SKM-1 treated with dmso at 0.1 percent for 144 hours (cell line): ENCODE measurements at regions not wholly inside any gene's neighbourhood (a gene's known extent, or its start where the extent isn't known, plus 50 kb on each side); places are given as distances from the start of the nearest gene placed in this dataset.

ENCODE experiments used
- DNase-seq: peaks from one replicate; lab custom pipeline; 2025; ENCODE audit not compliant: unreplicated experiment; lab: John Stamatoyannopoulos, UW

DNA sequence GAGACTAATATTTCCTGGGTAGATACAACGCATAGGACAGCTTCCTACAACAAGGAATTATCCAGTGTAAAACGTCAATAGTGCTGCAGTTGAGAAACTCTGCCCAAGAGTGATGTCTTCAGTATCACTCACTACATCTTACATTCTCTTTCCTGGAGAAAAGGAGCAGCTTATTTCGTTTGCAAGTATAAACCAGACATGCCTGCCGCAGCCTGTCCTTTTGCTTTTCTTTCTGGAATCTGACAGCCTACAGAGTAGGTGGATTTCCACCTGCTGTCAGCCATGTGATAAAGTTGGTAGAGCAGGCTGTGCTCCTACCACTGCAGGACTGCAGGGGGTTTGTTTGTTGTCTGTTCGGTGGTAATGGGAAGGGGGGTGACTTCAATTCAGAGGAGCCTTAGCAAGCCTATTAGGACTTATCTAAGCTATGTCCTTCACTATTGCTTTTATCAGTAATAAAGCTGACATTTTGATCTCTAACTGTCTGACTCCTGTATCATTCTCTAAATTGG lies 439.1 kb downstream of the GRB14 start:
- no peak for DNase-seq

DNA sequence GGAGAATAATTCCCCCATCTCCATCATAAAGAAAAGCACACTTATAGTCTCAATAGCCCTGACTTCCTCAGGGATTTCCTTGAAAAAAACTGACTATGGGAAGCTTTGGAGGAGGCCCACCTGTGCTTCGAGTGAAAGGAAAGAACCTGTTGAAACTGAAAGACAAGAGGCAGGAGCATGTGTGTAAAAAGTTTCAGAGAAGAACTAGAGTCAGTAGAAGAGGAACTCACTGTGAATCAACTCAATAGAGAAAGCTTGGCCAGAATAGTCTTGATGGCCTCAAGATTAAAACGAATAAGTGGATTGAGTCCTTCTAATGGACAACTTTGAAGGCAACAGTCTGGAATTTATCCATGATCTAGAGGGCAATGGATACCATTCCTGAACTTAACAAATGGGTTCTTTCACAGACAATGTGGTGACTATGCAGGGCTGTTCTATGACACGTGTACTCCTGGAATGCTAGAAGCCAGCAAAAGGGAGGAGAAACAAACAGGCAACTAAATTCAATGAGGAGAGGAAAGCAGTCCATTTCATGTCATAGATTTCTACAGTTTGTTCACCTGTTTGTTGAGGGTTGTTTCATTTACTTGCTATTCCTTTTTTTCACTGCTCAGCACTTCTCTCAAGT lies 442.3 kb downstream of the GRB14 start:
- no peak for DNase-seq

DNA sequence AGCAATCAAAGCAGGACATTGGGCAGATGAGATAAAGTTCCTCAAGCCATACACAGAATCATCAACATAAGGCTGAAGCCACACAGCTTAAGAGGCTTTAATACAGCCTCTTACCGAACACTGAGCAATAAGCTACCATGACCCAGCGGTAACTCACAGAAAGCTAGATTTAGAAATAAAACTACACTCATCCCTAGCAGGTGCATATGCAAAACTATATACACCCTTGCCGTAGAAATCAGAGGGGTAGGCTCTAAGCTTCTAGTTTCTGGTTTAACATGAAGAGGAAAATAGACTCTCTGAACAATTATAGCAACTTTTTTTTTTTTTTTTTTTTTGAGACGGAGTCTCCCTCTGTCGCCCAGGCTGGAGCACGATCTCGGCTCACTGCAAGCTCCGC lies 428.8 kb upstream of the FIGN start:
- DNase-seq: no peak

DNA sequence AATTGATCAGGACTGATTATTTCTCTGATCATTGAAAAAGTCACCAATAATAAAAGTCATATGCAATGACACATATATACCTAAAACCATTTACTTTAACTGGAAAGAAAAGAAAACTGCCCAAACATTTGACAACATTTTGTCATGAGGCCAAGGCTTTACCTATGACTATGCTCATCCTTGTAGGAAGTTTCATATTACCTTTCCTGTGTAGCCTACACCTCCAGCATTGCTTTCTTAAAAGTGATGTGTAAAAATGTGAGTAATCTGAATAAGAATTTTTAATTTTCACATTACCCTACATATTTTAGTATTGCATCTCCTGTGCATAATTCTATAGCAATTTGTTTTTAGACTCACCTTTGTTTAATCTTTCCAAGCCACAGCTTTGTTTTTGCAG lies 419.8 kb upstream of the FIGN start:
- no peak for DNase-seq

DNA sequence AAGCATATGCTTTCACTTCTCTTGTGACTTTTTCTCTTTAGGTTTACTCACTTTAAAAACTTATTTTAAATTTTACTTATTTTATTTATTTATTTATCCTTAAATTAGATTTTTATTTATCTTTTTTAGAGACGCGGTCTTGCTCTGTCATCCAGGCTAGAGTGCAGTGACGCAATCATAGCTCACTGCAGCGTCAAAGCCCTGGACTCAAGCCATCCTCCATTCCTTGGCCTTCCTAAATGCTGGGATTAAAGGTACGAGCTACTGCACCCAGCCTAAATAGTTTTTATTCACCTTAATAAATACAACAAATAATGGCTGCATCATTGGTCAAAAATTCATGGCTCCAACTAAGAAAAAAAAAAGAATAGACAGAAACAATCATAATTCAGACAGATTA lies 415.7 kb upstream of the FIGN start:
- DNase-seq: no peak

DNA sequence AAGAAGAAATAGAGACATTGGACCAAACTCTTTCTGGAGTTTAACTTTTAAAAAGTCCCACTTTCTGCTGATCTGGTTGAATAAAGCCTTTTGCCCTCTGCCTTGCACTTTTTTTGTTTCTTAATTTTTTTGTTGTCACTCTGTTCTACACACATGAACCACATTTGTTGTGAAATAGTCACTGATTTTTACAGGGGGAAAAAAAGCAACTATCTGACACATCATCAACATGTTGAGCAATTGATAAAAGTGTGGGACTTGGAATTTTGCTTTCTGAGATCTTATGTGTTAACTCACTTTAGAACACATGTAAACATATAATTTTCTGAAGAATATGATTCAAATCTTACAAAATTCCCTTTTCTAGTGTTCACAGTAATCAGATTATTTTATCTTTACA lies 414.8 kb upstream of the FIGN start:
- DNase-seq: no peak

DNA sequence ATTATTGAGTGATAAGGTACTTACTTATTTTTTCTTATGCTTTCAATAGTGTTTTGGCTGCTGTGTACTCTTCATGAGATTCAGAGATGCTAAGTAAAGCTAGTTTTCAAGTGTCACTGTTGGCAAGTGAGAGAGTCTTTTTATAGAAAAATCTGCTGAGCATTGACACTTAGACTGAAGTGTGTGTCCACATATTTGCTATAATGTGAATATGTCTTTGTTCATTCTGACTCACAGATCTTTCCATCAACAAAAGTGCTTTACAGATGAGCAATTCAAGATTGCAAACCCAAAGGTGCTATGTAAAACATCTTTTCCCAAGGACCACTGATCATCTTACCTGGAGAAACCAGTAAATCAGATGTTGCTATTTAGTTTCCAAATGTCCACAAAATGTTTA lies 410.6 kb upstream of the FIGN start:
- no peak for DNase-seq

DNA sequence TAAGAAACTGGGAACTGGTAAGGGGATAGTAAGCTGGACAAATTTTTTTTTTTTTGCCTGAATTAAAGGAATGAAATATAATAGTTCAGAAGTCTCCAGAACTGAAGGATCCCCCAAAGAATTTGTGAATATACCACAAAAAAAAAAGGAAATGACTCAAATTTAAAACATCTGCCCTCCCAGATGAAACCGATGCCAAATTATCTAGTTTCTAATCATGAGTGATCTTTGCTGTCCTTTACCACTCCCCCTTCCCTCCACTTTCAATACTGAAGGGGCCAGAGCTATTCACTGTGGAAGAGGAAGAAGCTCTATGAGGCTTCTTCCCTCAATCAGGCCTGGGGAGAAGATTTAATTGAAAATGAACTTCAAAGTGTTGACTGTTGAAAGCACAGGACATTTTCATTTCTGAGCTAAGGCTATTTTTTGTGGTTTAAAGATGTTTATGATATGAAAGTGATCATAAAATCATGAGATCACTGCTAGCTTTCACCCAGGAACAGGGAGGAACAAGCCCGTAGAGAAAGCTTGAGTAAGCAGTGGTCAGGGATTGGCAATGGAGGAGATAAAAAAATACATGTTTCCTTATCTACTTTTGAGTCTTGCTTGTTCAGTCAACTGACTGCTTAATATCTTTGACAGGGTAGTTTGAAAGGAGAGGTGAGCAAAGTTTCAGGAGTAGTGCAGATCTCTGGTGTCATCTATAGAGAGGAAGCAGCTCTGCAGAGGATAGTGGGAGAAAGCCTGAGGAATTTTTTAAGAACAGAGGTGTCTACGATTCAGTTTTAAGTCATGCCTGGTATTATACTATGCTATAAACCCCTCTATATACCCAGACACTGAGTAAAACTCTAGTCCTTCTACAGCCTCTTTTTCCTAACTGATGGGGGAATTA lies 409.5 kb upstream of the FIGN start:
- no peak for DNase-seq

DNA sequence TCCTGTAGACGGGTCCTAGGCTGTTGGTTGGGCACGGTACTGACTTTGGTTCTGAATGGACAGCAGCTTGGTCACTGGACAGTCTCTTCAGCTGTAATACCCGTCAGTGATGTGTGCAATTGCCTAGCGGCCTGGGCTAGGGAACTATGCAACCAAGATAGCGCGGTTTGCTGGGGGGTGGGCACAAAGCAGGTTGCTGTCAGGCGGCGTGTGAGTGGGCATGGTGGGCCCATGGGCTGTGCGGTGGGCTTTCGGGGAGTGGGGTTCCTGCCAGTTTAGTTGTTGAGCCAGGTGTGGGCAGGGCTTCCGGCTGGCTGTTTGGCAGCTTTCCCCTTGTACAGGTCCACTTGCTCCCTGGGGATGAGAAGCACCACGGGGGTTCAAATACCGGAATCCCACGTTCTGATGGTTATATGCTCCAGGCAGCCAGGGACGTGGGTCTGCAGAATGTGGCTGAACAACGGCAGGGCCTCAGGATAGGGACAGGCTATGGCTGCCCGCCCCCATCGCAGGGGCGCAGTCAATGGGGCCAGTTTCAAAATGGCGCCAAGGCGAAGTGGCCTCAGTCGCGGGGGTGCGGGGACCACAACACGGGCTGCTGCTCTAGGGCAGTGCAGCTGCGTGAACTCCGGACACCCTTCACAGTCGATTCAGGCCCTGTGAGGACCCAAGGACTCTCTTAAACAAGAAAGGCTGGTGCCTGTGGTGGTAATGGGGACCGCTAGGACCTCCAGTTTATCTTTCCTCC lies 407.5 kb upstream of the FIGN start:
- DNase-seq: no peak

DNA sequence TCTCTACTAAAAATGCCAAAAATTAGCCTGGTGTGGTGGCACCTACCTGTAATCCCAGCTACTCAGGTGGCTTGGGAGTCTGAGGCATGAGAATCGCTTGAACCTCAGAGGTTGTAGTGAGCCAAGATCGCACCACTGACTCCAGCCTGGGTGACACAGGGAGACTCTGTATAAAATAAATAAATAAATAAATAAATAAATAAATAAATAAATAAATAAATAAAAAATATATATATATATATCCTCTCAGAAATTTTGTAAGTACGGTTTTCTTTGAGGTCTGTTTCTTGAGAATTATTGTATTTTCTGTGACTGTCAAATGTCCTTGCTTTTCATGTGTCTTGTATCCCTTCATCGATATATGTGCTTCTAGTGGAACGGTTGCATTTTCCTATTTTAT lies 406.9 kb upstream of the FIGN start:
- DNase-seq: no peak

DNA sequence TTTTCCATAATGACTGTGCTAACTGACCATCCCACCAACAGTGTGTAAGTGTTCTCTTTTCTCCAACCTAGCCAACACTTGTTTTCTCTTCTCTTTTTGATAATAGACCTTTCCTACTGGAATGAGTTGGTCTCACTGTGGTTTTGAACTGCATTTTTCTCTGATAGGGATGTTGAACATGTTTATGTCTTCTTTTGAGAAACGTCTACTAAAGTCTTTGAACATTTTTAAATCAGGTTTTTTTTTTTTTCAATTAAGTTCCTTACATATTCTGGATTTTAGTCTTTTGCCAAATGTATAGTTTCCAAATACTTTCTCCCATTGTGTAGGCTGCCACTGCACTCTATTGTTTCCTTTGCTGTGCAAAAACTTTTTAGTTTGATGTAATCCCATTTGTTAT lies 405.5 kb upstream of the FIGN start:
- no peak for DNase-seq

DNA sequence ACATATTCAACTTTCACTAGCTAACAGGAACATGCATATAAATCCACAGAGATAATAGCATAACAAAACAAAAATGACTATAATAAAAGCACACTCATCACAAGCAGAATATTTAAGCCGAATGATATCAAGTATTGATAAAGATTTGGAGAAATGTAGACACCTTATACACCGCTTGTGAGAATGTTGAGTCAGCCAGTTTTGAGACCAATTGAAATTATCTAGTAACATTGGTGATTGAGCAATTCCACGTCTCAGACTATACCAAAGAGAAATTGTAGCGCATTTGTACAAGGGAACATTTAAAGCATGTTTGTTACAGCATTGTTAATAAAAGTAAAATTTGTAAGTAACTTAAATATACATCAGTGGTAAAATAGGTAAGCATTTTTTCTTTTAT lies 402.9 kb upstream of the FIGN start:
- DNase-seq: no peak

DNA sequence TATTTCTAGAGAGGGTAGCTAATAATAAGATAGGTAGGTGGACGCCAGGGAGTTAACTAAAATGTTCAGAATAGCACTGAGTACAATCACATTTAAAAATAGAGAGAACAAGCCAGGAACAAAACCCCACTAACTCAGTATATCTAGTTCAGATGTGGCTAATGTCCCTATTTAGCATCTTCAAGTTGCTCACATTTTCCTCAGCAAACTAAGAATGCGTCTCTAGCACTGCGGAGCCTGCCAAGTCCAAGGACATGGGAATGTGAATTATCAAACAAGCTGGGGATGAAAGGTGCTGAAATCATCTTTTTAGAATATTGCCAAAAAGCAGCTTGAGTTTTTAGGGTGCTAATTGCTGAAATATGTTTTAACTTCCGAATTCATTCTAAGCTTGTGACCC lies 398.5 kb upstream of the FIGN start:
- no peak for DNase-seq

DNA sequence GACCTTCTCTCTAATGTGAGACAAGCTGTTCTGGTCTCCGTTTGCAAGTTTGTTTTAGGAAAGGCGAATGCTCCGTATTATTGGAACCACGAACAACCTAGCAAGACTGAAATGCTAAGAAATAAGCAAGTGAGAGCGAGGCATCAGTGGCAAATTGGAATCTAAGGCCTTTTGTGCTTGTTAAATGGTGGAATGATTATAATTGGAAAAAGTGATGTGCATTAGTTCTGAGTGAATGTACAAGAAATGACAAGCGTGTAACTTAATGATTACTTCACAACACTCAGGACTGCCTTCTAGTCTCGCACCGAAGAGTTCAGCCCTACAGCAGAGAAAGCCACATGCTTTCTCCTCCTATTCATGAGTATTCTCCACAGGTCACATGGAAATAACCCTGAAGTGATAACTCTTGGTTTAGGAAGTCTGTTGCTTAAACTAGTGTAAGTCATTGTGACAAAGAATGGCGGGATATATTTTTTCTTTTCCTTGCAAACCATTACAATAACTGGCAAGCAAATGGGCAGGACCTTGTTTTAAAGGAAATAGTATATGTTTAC lies 392.2 kb upstream of the FIGN start:
- no peak for DNase-seq

DNA sequence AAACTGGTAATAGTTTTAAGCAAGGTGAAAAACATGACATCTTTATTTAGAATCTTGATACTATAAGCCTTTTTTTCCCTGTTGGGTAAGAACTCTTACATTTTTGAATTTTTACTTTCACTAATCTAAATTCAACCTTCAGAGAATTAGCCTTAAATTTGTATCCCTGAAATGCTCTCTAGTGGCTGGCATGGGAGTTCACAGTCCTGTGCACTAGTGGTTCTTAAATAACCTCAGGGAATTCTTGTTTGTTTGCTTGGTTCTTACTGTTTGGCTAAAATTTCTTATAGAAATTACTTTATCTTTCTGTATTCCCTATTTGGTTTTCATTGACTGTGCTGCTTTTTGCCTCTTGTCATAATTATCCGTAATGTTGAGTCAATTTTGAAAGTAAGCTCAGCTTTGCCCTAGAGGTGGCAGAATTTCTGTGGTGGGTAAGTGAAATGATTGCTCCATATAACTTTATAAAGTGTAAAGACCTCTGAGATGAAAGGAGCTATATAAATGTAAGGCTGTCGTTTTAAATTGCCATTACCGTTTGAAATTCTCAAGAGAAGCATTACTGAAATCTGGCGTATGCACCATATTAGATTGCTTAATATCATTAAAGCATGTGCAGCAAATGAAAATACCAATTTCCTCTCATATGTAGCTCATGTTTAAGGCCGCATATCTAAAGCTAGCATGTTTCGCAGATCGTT lies 391.3 kb upstream of the FIGN start:
- no peak for DNase-seq

DNA sequence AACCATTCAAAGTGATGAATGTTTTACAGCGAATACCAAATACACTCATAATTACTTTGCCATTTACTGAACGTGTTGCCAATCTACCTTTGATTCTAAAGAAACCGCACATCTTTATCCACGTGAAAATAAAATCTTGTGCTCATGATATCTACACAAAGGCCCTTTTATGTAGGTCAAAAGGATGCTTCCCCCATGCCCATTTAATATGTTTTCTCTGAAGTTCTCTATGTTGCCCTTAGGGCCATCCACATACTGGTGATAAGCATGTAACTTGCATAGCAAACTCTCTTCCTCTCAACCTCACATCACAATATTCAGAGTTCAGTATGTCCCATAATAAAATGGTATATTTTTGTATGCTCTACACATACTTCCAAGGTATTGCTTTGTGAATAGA lies 380.0 kb upstream of the FIGN start:
- no peak for DNase-seq

DNA sequence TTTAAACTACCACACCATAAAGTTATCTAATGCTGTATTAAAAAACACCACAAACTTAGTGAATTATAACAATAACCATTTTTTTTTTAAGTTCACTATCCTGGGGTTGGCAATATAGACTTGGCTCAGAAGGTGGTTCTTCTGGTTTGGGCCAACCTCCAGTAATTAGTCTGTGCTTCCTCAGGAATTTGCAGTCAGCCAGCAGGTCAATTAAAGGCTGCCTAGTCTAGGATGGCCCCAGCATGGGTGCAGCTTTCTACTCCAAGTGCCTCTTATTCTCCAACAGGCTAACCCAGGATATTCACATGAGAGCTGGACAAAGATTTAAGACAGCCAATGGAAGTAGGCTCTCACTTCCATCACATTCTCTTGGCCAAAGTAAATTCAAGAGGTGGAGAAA lies 379.1 kb upstream of the FIGN start:
- no peak for DNase-seq

DNA sequence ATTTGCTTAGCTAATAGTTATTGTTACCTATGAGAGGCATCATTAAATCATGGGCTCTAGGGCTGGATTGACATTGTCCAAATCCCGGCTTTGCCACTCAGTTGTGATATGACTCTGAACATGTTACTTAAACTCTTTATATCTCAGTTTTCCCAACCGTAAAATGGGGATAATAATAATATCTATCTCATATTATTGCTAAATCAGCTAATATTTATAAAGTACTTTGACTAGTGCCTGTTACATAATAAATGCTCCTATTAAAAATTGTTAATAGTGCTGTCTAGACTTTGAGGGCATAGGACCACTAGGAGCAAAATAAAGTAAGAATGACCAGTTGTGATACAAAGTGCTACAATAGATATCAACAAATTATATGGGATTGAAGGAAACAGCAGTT lies 376.3 kb upstream of the FIGN start:
- DNase-seq: no peak

DNA sequence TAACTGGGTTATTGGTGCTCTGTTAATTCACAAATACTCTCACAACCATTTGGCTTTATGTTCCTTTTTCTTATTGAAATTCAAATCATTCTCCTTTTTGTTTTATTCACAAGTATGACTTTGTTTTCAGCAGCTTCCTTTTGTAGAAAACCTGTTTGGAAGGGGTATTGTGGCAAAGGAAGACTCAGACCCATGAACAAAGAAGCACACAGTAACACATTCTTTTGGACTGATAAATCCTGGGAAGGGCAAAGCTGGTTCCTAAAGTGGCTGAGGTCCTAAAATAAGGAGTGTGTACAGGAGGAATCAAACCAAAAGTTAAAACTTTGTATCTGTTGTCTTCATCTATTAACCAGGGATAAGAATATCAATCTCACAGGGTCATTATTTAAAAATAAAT lies 374.7 kb upstream of the FIGN start:
- no peak for DNase-seq

DNA sequence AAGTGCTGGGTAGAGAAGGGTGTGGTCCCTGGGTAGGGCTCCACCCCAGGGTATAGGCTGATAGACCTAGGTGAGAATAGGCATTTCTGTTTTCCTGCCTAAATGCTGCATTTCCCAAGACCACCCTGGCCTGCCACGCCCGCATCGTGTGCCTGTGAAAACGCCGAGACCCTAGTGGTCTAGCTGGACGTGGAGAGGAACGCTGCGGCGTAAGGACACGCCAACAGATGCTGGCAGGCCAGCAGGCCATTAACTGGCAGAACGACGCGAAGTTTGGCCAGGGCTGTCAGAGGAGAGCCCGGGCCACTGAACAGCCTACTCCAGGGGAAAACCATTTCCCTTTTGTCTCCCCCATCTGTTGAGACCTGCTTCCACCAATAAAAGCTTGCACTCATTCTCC lies 373.2 kb upstream of the FIGN start:
- no peak for DNase-seq

DNA sequence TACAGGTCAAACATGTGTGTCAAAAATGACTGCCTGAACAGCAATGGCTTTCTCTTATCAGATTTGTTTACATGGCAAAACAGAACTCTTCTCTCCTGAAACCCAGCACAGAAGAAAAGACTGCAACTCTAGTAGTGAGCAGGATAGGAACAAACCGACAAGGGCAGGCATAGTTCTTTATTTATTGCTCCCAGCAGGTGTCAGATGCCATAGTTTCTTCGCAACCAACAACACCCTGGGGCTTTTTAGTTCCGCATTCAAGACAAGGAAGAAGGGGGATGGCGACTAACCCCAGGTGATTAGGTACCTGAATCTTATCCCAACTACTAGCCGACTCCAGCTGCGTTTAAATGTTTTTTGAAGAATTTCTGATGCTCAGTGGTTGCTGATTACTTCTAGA lies 367.5 kb upstream of the FIGN start:
- no peak for DNase-seq
